NCI-H1092 treated with DMSO at 0.1 percent for 48 hours (cell line): ENCODE measurements at regions not wholly inside any gene's neighbourhood (a gene's known extent, or its start where the extent isn't known, plus 50 kb on each side); places are given as distances from the start of the nearest gene placed in this dataset.
"Not testable (repeated sequence)": the region's sequence is repeated elsewhere in the genome, so short reads cannot be mapped to it uniquely, and the experiment has no call there.

Experiments
- DNase-seq: peaks from one replicate; lab custom pipeline; 2025; lab: John Stamatoyannopoulos, UW

DNA sequence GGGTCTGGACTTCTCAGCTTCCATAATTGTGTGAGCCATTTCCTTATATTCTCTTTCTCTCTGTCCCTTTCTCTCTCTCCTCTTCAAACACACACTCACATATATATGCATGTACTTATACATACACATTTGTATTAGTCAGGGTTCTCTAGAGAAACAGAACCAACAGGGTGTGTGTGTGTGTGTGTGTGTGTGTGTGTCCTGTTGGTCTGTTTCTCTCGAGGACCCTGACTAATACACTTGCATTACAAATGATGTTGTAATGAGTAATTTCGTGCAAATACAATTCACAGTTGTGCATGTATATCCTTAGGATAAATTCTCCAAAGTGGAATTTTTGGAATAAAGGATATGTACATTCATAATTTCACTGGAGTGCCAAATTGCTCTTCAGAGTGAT lies 115.3 kb downstream of the NPIPB5 start:
- DNase-seq, result no peak

DNA sequence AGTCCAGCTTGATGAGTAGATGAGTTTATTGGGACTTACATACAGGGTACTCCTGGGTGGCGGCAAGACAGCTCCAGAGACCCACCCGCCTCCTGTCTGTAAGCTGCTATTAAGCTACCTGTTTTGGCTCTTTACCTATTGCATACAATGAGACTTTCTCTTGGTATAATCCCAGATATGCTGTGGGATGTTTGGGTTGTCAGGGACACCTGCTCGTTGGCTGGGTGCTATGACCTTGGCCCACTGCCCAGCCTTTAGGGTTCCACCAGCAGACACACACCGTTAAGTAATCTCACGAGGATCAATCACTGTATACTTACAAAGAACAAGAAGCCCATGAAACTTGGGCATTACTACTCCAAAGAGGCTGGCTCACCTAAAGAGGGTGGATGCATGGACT lies 116.4 kb downstream of the NPIPB5 start:
- DNase-seq, result no peak

DNA sequence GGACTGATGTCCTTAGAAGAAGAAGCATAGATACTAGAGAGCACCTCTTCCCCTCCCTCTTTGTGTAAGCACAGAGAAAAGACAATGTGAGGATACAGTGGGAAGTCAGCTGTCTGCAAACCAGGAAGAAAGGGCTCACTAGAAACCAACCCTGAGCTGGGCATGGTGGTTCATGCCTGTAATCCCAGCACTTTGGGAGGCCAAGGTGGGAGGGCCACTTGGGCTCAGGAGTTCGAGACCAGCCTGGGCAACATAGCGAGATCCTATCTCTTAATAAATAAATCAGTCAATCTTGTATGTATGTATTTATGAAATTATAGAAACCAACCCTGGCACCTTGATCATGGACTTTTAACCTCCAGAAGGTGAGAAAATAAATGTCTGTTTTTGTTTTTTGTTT lies 118.3 kb downstream of the NPIPB5 start:
- no peak for DNase-seq

DNA sequence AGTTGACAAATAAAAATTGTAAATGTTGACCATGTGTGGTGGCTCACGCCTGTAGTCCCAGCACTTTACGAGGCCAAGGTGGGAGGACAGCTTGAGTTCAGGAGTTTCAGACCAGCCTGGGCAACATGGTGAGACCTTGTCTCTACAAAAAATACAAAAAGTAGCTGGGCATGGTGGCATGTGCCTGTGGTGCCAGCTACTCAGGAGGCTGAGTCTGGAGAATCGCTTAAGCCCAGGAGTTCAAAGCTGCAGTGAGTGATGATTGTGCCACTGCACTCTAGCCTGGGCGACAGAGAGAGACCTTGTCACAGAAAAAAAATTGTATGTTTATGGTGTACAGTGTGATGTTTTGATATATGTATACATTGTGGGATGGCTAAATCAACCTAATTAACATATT lies 119.6 kb downstream of the NPIPB5 start:
- no peak for DNase-seq

DNA sequence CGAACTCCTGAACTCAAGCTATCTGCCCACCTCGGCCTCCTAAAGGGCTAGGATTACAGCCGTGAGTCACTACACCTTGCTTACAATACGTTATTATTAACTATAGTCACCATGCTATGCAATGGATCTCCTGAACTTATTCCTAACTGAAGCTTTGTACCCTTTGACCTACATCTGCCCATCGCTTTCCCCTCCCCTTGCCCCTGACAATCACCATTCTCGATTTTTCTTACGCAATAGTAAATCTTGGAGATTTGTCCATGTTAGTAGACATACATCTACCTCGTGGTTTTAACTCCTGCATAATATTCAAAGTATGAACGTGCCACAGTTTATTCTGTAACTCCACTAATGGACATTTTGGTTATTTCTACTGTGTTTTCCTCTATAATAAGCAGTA lies 120.6 kb downstream of the NPIPB5 start:
- DNase-seq, result no peak

DNA sequence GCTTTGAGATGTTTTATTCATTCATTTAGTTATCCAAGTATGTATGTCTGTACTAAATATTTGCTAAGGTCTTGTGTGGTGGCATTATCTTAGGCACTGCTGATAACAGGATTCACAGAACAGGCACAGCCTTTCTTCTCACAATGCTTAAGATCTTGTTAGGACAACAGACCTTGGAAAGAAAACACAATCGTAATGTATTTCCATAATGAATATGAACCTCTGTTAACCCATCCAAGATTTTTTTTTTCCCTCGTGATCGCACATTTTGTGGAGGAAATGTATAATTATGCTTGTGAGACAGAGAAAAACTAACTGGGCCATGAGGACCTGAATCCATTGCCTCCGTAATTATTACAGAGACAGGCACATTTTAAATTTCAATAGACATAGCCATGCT lies 121.9 kb downstream of the NPIPB5 start:
- no peak for DNase-seq

DNA sequence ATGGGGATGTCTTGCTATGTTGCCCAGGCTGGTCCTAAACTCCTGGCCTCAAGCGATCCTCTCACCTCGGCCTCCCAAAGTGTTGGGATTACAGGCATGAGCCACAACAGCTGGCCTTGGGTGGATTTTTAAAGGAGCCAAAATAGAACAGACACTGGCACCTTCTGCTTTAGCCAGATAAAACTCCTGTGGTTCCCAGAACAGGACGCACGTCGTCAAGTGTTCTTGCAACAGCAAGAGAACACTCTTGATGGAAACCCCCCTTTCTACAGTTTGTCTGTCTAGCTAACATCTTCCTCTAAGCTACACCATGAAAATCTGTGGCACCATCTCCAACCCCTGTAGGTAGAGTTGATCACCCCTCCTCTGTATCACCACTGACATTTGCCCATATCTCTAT lies 122.6 kb downstream of the NPIPB5 start:
- DNase-seq, result no peak

DNA sequence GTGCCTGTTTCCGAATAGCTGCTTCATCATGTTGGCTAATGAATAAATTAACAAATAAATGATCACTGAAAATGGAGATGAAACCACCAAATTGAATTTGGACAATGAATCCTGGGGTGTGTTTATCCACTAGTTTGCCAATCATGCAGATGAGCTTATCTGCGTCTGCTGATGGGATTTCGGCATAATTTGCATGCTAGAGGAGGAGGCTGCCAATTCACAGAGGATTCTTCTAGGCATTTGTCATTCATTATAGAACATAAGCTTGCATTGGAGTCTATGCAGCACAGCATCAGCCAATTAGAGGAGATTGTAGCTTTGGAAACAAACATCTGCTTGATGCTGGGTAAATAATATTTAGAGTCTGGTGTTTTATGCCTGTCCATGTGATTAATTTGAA lies 123.1 kb downstream of the NPIPB5 start:
- DNase-seq, result no peak

DNA sequence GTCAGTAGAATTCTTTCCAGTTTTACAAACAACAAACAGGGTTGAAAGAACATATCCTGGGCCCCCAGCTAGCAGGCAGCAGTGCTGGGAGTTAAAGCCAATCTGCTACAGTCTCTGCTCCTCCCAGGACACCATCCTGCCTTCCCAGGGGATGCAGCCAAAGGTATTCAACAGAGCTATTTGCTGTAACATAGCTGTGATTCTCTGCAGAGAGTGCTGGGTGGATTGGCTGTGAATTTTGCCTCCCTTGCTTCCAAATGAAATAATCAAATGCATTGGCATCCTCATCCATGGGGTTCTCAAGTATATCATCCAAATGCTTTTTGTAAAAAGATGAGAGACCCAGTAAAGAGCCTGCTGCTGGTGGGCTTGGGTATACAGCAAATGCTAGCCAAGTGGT lies 124.3 kb downstream of the NPIPB5 start:
- DNase-seq, result no peak

DNA sequence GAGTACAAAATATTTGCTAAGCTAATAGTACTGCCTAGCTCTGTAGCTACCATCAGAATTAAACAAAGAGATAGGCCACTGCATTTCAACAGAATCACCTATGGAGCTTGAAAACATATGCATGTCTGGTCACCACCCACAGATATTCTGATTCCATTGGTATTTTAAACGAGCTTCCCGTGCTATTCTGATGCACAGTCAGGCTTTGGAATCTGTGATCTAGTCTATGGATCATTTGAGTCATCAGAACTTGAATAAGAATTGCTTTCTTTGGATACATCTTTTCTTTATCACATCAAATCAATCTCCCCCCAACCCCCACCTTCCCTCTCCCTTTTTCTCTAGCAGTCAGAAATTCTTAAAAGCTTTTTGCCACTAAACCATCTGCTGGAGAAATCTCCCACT lies 124.7 kb downstream of the NPIPB5 start:
- DNase-seq, result no peak

DNA sequence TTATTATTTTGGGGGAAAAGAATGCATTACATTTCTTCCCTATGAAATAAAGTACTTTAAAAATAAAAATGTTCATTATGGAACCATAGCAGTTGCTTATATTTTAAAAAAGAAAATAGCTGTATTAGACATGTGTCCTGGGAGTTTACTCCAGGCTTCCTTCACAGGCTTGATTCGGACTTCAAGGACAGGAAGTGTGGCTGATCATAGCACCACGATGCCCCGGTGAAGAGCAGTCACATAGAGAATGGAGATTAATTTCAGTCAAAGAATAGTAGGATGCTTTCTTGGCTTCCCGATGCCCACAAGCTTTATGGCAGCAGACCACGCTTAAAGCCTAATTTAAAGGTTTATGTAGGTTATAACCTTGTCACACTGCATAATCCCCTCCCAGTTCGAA lies 125.1 kb downstream of the NPIPB5 start:
- DNase-seq, result no peak

DNA sequence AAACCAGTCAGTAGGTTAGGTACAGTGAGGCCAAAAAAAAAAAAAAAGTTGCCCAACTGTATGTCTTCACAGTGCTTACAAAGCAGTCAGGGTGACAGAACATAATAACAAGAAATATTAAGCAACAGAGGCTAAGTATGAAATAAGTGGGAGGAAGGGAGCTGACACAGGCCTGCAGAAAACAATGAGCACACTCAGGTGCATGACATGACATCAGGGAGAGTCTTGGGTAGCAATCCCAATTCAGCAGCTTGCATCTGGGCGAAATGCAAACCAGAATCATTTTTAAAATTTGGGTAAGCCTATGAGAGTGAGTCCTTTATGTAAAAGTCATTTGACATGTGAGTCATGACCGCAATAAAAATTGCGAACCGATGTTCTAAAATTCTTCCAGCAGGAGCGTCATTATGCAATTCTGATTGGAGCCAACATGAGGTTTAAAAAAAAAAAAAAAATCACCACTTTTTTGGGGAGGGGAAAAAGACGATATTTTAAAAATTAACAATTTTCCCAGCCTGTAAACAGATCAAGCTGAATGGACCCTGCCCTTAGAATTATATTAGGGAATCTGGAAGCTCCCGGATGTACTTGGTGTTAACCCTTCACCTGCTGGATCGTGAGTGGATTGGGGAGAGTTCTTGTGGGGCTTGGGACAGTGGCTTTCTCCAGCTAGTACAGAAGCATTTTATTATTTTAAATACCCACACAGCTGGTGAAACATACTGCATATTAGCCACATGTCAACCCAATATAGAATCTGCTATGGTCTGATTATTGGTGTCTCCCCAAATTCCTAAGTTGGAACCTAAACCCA lies 127.9 kb downstream of the NPIPB5 start:
- DNase-seq, result no peak

DNA sequence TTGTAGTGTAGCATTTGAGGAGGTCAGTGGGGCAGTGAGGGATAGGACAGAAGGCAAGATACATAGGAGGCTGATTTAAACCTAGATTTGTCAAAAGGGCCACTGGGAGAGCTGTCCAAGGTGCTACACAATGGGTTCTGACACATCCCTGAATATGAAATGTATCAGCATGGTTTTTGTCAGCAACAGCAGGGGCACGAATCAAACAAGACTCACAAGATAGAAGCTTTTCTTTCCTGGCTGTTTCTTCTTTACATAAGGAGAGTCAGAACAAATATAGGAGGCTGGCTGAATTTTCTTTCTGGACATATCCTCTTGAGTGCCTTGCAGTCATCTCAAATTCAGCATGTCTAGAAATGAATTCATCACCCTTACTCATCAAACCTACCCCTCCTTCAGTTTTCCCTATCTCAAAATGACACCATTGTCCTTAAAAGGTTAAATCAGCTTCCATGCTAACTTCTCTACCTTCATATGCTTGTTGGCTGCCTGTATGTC lies 130.5 kb downstream of the NPIPB5 start:
- no peak for DNase-seq

DNA sequence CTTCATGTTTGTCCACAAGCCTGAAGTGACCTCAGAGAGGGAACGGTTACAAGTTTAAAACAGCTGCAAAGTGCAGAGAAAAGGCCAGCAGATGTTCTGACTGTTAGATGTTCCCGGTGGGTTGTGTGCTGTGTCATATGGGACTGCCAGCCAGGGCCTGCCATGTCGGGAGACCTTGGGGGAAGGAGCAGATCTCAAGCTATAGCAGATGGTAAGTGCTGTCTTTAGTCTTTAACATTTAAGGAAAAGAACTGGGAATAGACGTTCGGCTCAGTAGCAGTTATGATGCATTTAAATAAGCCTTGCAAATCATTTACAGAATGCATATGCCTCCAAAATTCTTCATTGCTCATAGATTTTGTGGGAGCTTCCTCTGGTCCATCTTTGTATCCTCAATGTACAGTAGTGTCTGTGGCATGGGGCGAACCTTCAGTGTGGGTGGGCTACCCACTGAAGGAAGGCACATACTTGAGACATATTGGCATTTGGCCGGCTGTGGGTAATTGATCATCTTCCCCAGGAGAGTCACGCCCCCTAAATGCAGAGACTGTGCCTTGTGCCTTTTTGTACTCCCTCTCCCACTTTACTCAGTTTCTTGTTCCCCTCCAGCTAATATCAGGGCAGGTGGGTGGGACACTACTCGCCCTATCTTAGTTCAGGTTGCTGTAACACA lies 131.9 kb downstream of the NPIPB5 start:
- no peak for DNase-seq

DNA sequence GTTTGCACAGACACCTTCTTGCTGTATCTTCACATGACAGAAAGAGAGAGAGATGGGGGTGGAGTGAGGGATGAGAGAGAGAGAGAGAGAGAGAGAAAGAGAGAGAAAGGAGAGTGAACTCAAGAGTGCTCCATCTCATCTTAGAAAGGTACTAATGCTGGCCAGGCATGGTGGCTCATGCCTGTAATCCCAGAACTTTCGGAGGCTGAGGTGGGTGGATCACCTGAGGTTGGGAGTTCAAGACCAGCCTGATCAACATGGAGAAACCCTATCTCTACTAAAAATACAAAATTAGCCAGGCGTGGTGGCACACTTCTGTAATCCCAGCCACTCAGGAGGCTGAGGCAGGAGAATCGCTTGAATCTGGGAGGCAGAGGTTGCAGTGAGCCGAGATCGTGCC lies 132.5 kb downstream of the NPIPB5 start:
- DNase-seq, result not testable (repeated sequence)

DNA sequence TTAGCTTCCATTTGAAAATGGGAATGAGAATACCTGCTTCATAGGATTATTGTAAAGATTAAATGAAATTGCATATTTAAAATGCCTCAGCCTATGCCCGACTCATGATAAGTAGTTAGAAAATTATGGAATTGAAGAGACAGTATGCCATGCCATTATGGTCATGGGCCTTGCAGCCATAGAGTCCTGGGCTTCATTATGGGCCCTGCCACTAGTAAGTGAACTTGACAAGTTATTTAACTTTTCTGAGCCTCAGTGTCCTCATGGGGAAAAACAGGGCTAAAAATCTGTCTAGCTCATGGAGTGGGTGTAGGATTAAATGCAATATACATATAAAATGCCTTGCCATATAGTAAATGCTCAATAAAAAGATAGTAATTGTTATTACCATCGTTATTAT lies 133.2 kb downstream of the NPIPB5 start:
- DNase-seq, result no peak

DNA sequence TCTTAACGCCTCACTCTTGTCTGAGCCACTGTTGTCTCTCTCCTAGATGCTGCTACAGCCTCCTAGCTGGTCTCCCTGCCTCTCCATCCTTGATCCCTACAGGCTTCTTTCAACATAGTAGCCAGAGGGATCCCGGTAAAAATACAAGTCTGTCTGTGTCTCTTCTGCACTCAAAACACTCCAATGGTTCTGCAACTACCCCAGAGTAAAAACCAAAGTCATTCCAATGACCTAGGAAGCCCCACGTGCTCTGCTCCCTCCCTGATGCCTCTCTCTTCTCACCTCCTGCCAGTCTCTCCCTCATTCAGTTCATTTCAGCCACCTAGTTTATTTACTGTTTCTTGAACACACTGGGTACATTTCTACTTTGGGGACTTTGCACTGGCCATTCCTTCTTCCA lies 135.2 kb downstream of the NPIPB5 start:
- DNase-seq, result no peak

DNA sequence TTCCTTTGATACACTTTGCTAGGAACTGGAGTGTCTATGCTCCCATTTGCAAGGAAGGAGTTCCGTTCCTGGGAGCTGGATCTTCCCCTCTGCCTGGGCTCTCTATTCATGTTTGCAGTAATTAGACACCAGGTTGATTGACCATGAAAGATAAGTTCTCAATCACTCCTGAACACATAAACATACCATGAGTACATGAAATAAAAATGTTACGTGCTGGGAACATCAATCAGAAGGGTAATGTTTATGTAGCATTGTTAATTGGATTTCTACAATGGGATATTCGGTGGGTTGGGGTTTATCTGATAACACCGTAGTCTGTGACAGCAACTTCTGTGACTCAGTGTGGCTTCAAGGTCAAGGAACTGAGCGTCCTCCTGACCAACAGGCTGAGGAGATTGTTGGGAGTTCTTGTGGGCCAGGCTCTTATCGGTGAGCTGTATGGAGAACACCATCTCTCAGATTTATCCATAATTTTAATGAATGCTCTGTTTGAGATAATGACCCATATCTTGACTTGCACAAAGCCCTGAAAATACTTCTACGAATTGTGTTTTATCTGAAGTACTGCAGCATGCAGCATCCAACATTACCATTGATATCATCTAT lies 136.4 kb downstream of the NPIPB5 start:
- no peak for DNase-seq

DNA sequence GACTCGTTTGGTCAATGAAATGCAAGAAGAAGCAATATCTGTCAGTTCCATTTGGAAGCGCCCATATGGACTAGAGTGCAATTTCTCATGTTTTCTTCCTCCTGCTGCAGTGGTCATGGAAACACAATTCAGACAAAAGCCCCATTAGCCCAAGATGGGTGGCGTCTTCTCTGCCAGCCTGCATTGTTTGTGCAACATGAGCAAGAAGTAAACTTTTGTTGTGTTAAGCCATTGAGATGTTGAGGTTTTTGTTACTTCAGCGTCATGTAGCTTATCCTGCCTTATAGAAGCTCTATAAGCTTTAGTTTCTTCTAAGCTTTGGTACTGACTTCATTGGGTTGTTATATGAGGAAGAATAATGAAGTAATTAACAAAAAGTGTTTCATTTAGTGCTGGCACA lies 137.4 kb downstream of the NPIPB5 start:
- no peak for DNase-seq

DNA sequence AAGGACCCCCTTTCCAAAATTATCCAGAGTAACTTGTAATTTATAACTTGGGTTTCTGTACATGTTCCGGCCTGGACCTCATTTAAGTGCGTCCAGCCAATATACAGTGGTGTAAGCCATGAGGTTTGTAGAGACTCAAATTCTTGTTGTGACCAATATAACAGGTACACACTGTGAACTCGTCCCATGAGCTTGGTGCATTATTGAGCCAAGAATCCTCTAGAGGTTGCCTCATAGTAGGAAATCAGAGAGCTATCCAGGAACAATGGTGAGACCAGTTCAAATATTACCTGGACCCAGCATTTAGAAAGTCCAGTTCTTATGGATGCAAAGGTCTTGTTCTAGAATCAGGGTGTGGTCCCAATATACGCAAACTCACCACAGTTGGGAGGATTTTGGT lies 138.2 kb downstream of the NPIPB5 start:
- no peak for DNase-seq

DNA sequence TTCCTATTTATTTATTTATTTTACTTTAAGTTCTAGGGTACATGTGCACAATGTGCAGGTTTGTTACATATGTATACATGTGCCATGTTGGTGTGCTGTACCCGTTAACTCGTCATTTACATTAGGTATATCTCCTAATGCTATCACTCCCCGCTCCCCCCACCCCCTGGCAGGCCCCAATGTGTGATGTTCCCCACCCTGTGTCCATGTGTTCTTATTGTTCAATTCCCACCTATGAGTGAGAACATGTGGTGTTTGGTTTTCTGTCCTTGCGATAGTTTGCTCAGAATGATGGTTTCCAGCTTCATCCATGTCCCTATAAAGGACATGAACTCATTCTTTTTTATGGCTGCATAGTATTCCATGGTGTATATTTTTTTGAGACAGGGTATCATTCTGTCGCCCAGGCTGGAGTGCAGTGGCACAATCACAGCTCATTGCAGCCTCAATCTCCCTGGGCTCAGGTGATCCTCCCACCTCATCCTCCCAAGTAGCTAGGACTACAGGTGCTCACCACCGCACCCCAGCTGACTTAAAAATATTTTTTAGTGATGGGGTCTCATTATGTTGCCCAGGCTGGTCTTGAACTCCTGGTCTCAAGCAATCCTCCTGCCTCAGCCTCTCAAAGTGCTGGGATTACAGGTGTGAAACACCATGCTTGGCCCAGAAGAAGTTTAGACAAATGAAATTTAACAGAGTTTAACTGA lies 140.6 kb downstream of the NPIPB5 start:
- not testable (repeated sequence) for DNase-seq

DNA sequence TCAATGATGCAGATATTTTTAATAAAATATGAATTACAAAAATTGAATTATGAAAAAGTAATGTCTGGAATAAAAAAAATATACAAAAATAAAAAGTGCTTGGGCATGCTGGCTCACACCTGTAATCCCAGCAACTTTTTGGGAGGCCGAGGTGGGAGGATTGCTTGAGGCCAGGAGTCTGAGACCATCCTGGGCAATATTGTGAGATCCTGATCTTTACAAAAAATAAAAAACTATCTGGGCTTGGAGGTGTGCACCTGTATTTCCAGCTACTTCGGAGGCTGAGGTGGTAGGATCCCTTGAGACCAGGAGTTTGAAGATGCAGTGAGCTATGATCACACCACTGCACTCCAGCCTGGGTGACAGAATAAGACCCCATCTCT lies 141.8 kb downstream of the NPIPB5 start:
- no peak for DNase-seq

DNA sequence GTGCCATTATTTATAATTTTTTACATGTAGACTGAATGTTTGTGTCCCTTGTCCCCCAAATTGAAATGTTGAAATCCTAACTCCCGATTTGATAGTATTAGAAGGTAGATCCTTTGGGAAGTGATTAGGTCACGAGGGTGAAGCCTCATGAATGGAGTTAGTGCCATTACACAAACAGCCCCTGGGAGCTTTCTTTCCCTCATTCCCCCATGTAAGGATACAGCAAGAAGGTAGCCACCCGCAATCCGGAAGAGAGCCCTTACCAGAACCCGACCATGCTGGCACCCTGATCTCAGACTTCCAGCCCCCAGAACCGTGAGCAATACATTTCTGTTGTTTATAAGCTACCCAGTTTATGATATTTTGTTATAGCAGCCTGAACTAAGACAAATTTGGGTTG lies 143.2 kb downstream of the NPIPB5 start:
- no peak for DNase-seq
